H1 (cell line): ENCODE measurements at regions not wholly inside any gene's neighbourhood (a gene's known extent, or its start where the extent isn't known, plus 50 kb on each side); places are given as distances from the start of the nearest gene placed in this dataset.

Experiments
- CTCF ChIA-PET: fragments of 300-600 bp; sonication (Branson Sonifier 250); formaldehyde crosslinking; loops from one replicate; lab custom pipeline; 2021; ENCODE audit not compliant: partially characterized antibody; lab: Charles Lee
- POLR2A ChIA-PET: fragments of 300-600 bp; sonication (Branson Sonifier 250); formaldehyde crosslinking; loops from one replicate; lab custom pipeline; 2021; ENCODE audit warnings: inconsistent platforms; ENCODE audit not compliant: partially characterized antibody; lab: Charles Lee
- DNase-seq, 2 experiments: peaks; one replicate each; pipeline versions ENCODE4 v3.0.0 to v3.0.0-alpha.2; 2010 to 2022; ENCODE audit warnings: low spot score in 2 of 2, low read depth in 1 of 2, mixed read lengths in 1 of 2
- FAIRE-seq: peaks from 2 replicates; lab custom pipeline; 2011; peaks lifted over from hg19 to GRCh38; lab: Jason Lieb, UNC
- H2AFZ ChIP-seq: 2 replicates; pipeline ENCODE4 v1.8.1; 2012; ENCODE audit warnings: low read length, inconsistent platforms
- H2AK5ac ChIP-seq: 2 replicates; pipeline ENCODE4 v1.6.1; 2013; ENCODE audit warnings: low read depth, low read length
- H2BK120ac ChIP-seq: replicated peaks from 2 replicates; pipeline ENCODE3; 2013; ENCODE audit warnings: low read depth, low read length, inconsistent platforms
- H2BK12ac ChIP-seq: 2 replicates; pipeline ENCODE4 v1.6.1; 2013; ENCODE audit warnings: low read depth, low read length
- H2BK15ac ChIP-seq: 2 replicates; pipeline ENCODE4 v1.6.1; 2013; ENCODE audit warnings: low read length
- H2BK20ac ChIP-seq: 2 replicates; pipeline ENCODE4 v1.6.1; 2013; ENCODE audit warnings: low read length
- H2BK5ac ChIP-seq: 2 replicates; pipeline ENCODE4 v1.6.1; 2013; ENCODE audit warnings: low read depth, low read length
- H3K14ac ChIP-seq: 2 replicates; pipeline ENCODE4 v1.6.1; 2013; ENCODE audit warnings: inconsistent platforms; ENCODE audit not compliant: insufficient read length
- H3K18ac ChIP-seq: 2 replicates; pipeline ENCODE4 v1.6.1; 2013; ENCODE audit warnings: low read length; ENCODE audit errors: extremely low read depth
- H3K23ac ChIP-seq: 2 replicates; pipeline ENCODE4 v1.6.1; 2013; ENCODE audit warnings: inconsistent platforms; ENCODE audit not compliant: insufficient read length
- H3K23me2 ChIP-seq: 2 replicates; pipeline ENCODE4 v1.6.1; 2013; ENCODE audit warnings: low read depth, low read length
- H3K27ac ChIP-seq: 2 replicates; pipeline ENCODE4 v1.6.1; 2011; ENCODE audit warnings: low read depth, low read length, inconsistent platforms
- H3K27me3 ChIP-seq, 4 experiments: replicated peaks in 1 of 4; 1 replicate in 1 of 4; 2 replicates in 3 of 4; pipeline versions ENCODE4 v1.6.1 to v1.8.1; 2011 to 2013; ENCODE audit warnings: low read length in 3 of 4, mild to moderate bottlenecking in 3 of 4, inconsistent platforms in 2 of 4, mixed read lengths in 2 of 4, moderate library complexity in 1 of 4; ENCODE audit not compliant: control insufficient read depth in 3 of 4, insufficient read depth in 3 of 4; ENCODE audit errors: extremely low read depth in 1 of 4
- H3K36me3 ChIP-seq, 4 experiments: 2 replicates each; pipeline versions ENCODE4 v1.6.1 to v1.8.1; 2011 to 2013; ENCODE audit warnings: mild to moderate bottlenecking in 4 of 4, low read length in 3 of 4, moderate library complexity in 2 of 4, control low read depth in 1 of 4, inconsistent platforms in 1 of 4; ENCODE audit not compliant: insufficient read depth in 4 of 4, control insufficient read depth in 2 of 4
- H3K4ac ChIP-seq: replicated peaks from 2 replicates; pipeline ENCODE3; 2013; ENCODE audit warnings: low read length, low read depth, mixed read lengths, inconsistent platforms; ENCODE audit not compliant: insufficient read length
- H3K4me1 ChIP-seq, 4 experiments: replicated peaks in 1 of 4; 1 replicate in 1 of 4; 2 replicates in 3 of 4; pipeline versions ENCODE4 v1.6.1 to v1.8.1; 2011 to 2013; ENCODE audit warnings: low read length in 3 of 4, inconsistent platforms in 2 of 4, mixed read lengths in 1 of 4; ENCODE audit not compliant: insufficient read depth in 4 of 4, control insufficient read depth in 3 of 4
- H3K4me2 ChIP-seq, 2 experiments: 2 replicates each; pipeline versions ENCODE4 v1.6.1 to v1.8.1; 2011 to 2013; ENCODE audit warnings: low read depth in 2 of 2, low read length in 2 of 2, control low read depth in 1 of 2, inconsistent platforms in 1 of 2, mild to moderate bottlenecking in 1 of 2; ENCODE audit not compliant: insufficient read depth in 1 of 2
- H3K4me3 ChIP-seq, 4 experiments: fragments of 200-600, 300-600 bp in 1 of 4; sonication (generic), shearing (Covaris generic), sonication (Bioruptor Twin) in 1 of 4; 2 replicates each; pipeline versions ENCODE4 v1.5.1 to v1.8.1; 2011 to 2016; ENCODE audit warnings: low read length in 4 of 4, low read depth in 3 of 4, control low read depth in 2 of 4, inconsistent platforms in 2 of 4, mild to moderate bottlenecking in 2 of 4, mixed read lengths in 1 of 4, moderate library complexity in 1 of 4; ENCODE audit not compliant: insufficient read depth in 2 of 4; ENCODE audit errors: extremely low read depth in 1 of 4
- H3K56ac ChIP-seq: replicated peaks from 2 replicates; pipeline ENCODE3; 2013; ENCODE audit warnings: low read depth, mild to moderate bottlenecking, mixed read lengths, low read length, inconsistent platforms; ENCODE audit not compliant: insufficient read length
- H3K79me1 ChIP-seq: 2 replicates; pipeline ENCODE4 v1.6.1; 2013; ENCODE audit warnings: low read depth, low read length, control low read depth
- H3K79me2 ChIP-seq, 2 experiments: 2 replicates each; pipeline versions ENCODE4 v1.6.1 to v1.8.1; 2012 to 2013; ENCODE audit warnings: low read length in 2 of 2, mild to moderate bottlenecking in 2 of 2, inconsistent platforms in 1 of 2; ENCODE audit not compliant: insufficient read depth in 2 of 2, control insufficient read depth in 1 of 2
- H3K9ac ChIP-seq, 4 experiments: replicated peaks in 1 of 4; 1 replicate in 1 of 4; 2 replicates in 3 of 4; pipeline versions ENCODE4 v1.6.1 to v1.8.1; 2011 to 2013; ENCODE audit warnings: low read depth in 3 of 4, low read length in 3 of 4, control low read depth in 2 of 4, mild to moderate bottlenecking in 2 of 4, moderate library complexity in 2 of 4, inconsistent platforms in 1 of 4; ENCODE audit errors: extremely low read depth in 1 of 4
- H3K9me3 ChIP-seq, 2 experiments: 2 replicates each; pipeline versions ENCODE4 v1.6.1 to v1.8.1; 2012 to 2013; ENCODE audit warnings: mild to moderate bottlenecking in 2 of 2, moderate library complexity in 2 of 2, control low read depth in 1 of 2, inconsistent platforms in 1 of 2, low read depth in 1 of 2, low read length in 1 of 2, mixed read lengths in 1 of 2; ENCODE audit not compliant: insufficient read depth in 2 of 2
- H4K20me1 ChIP-seq, 2 experiments: replicated peaks in 1 of 2; 2 replicates each; pipeline versions ENCODE3 to v1.8.1; 2011 to 2013; ENCODE audit warnings: inconsistent platforms in 2 of 2, low read length in 2 of 2, mild to moderate bottlenecking in 1 of 2; ENCODE audit not compliant: insufficient read depth in 2 of 2, control insufficient read depth in 1 of 2
- H4K5ac ChIP-seq: 2 replicates; pipeline ENCODE4 v1.6.1; 2013; ENCODE audit warnings: low read length, low read depth, mixed read lengths, inconsistent platforms; ENCODE audit not compliant: insufficient read length
- H4K8ac ChIP-seq: 2 replicates; pipeline ENCODE4 v1.8.0; 2013; ENCODE audit warnings: mild to moderate bottlenecking, moderate library complexity, low read length, inconsistent platforms; ENCODE audit not compliant: insufficient read depth; ENCODE audit errors: extremely low read depth
- H4K91ac ChIP-seq: replicated peaks from 2 replicates; pipeline ENCODE3; 2013; ENCODE audit warnings: low read length, mixed read lengths, inconsistent platforms; ENCODE audit not compliant: insufficient read length
- CREB1 ChIP-seq: IDR thresholded peaks from 2 replicates; pipeline ENCODE4 v1.6.1; 2012; ENCODE audit warnings: inconsistent platforms
- CTBP2 ChIP-seq: IDR thresholded peaks from 2 replicates; pipeline ENCODE4 v1.7.0; 2011; ENCODE audit warnings: borderline replicate concordance, mild to moderate bottlenecking, moderate library complexity, mixed read lengths, low read length; ENCODE audit not compliant: insufficient read depth, insufficient read length
- CTCF ChIP-seq, 3 experiments: IDR thresholded peaks; 1 replicate in 2 of 3; 2 replicates in 1 of 3; pipeline versions ENCODE4 v1.5.1 to v1.6.1; 2011; ENCODE audit warnings: low read length in 3 of 3, mild to moderate bottlenecking in 3 of 3, inconsistent platforms in 2 of 3, low read depth in 1 of 3, moderate library complexity in 1 of 3; ENCODE audit not compliant: insufficient read depth in 1 of 3; ENCODE audit errors: control extremely low read depth in 1 of 3
- EP300 ChIP-seq, 2 experiments: IDR thresholded peaks; 1 replicate in 1 of 2; 2 replicates in 1 of 2; pipeline ENCODE4 v1.6.1; 2011 to 2012; ENCODE audit warnings: low read depth in 2 of 2, low read length in 2 of 2, mild to moderate bottlenecking in 2 of 2, borderline replicate concordance in 1 of 2, inconsistent platforms in 1 of 2, moderate library complexity in 1 of 2
- EZH2 ChIP-seq: fragments of 200-600 bp; sonication (generic); IDR thresholded peaks from 2 replicates; pipeline ENCODE4 v1.7.1; 2012; ENCODE audit warnings: low read depth, mild to moderate bottlenecking, moderate library complexity, low read length, inconsistent platforms; ENCODE audit not compliant: severe bottlenecking
- KDM4A ChIP-seq: IDR thresholded peaks from one replicate; pipeline ENCODE4 v1.7.1; 2012; ENCODE audit warnings: low read depth, mild to moderate bottlenecking, moderate library complexity, low read length, inconsistent platforms; ENCODE audit not compliant: severe bottlenecking
- MAFK ChIP-seq: IDR thresholded peaks from 2 replicates; pipeline ENCODE4 v1.6.1; 2012; ENCODE audit warnings: low read depth, mild to moderate bottlenecking, improper control_type of control experiment, low read length
- TAF1 ChIP-seq: IDR thresholded peaks from 2 replicates; pipeline ENCODE4 v1.6.1; 2011; ENCODE audit warnings: mild to moderate bottlenecking, low read depth, low read length
- ZNF274 ChIP-seq: IDR thresholded peaks from 2 replicates; pipeline ENCODE4 v1.7.0; 2012; ENCODE audit warnings: low read length, borderline replicate concordance; ENCODE audit errors: extremely low read depth
- WGBS, 2 experiments: shearing (Covaris generic) in 1 of 2; methylation state at CpG; one replicate each; pipeline versions ENCODE4 v1.1.6 to v1.1.7; 2013 to 2015; ENCODE audit warnings: low lambda C conversion rate in 2 of 2, mixed read lengths in 2 of 2, inconsistent platforms in 1 of 2, low coverage in 1 of 2, missing lambda C conversion rate in 1 of 2; ENCODE audit not compliant: insufficient replicate concordance in 2 of 2, insufficient coverage in 1 of 2, insufficient read length in 1 of 2; ENCODE audit errors: extremely low coverage in 1 of 2, missing lambda C conversion rate in 1 of 2; 5-methylcytosine and 5-hydroxymethylcytosine counted together
- TF ChIP-seq, protein P1 (sequence below): IDR thresholded peaks from 2 replicates; pipeline ENCODE4 v1.6.1; 2011; ENCODE audit warnings: low read length, improper control_type of control experiment

DNA sequence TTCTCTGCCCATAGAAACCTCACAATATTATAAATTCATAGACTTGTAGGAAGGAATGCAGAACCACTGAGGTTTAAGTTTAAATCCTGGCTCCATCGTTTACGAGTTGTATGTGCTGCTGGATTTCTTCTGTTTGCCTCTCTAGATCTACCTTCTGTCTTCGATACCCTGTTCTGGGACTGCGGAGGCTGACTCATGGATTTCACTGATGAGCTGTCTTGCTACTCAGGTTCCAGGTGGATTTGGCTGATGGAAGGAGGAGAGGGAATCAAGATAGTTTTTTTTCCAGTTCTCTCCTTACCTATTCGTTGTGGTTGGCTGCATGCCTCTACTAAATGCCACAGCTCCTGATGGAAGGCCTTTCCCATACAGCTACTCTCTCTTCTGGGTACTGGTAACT lies 375.8 kb downstream of the REEP3 start:
- no peak overlapping the region for H3K18ac ChIP-seq
- H2BK12ac ChIP-seq, result no peak overlapping the region
- no peak overlapping the region for H3K56ac ChIP-seq
- no peak overlapping the region for H3K4me3 ChIP-seq
- no peak overlapping the region for H2BK120ac ChIP-seq
- no peak overlapping the region for H3K4ac ChIP-seq
- no peak overlapping the region for H3K4me2 ChIP-seq
- H3K9ac ChIP-seq, result no peak overlapping the region
- no peaks in the 10 kb centered on the region for H3K27me3 ChIP-seq
- no peak overlapping the region for H4K8ac ChIP-seq
- H4K20me1 ChIP-seq, result peaks cover 0 to 2% of the 10 kb centered on the region in 2 experiments
- no peak for DNase-seq
- H3K23ac ChIP-seq, result no peak overlapping the region
- H3K27ac ChIP-seq, result no peak overlapping the region
- H3K4me1 ChIP-seq, result no peaks in the 10 kb centered on the region
- 95% methylated on average over 5 of the region's 5 CpGs; no CpG with 5 or more reads in 1 of the 2 experiments for WGBS, 2 experiments
- no peak overlapping the region for H2BK15ac ChIP-seq
- no peak overlapping the region for H2AFZ ChIP-seq
- H3K23me2 ChIP-seq, result peaks cover 2% of the 10 kb centered on the region; the same call in 1 of the 2 replicates
- H2BK20ac ChIP-seq, result no peak overlapping the region
- no peaks in the 10 kb centered on the region for H3K79me1 ChIP-seq
- H3K79me2 ChIP-seq, result no peaks in the 10 kb centered on the region
- no peak overlapping the region for H4K5ac ChIP-seq
- H3K36me3 ChIP-seq, result no peaks in the 10 kb centered on the region
- H4K91ac ChIP-seq, result no peak overlapping the region
- no peak overlapping the region for H3K14ac ChIP-seq
- ChIA-PET POLR2A (no interaction called here), CTCF (interaction anchor here (0.9 to 3.1 kb wide), 8 partner anchors 7 to 81 kb away, joined by 3 to 14 read pairs (median 4); no protein-coding TSS in a partner anchor)
- H2AK5ac ChIP-seq, result no peak overlapping the region
- no peak overlapping the region for H2BK5ac ChIP-seq
- no peaks in the 10 kb centered on the region for H3K9me3 ChIP-seq
- FAIRE-seq, result no peak
- TF ChIP-seq KDM4A, result no peak
- no peak for TF ChIP-seq EZH2
- TF ChIP-seq, protein P1, sequence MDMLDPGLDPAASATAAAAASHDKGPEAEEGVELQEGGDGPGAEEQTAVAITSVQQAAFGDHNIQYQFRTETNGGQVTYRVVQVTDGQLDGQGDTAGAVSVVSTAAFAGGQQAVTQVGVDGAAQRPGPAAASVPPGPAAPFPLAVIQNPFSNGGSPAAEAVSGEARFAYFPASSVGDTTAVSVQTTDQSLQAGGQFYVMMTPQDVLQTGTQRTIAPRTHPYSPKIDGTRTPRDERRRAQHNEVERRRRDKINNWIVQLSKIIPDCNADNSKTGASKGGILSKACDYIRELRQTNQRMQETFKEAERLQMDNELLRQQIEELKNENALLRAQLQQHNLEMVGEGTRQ, result no peak
- no peak for TF ChIP-seq CREB1
- no peak for TF ChIP-seq MAFK
- TF ChIP-seq TAF1, result no peak
- no peak for TF ChIP-seq ZNF274
- TF ChIP-seq CTBP2, result no peak
- no peak for TF ChIP-seq EP300 (IDR thresholded peaks at IDR 0.05; ENCODE audit: borderline replicate concordance in 1 of 2, low read depth in 2 of 2, low read length in 2 of 2)
- TF ChIP-seq CTCF (IDR thresholded peaks at IDR 0.05; ENCODE audit: control extremely low read depth in 1 of 3, insufficient read depth in 1 of 3, low read depth in 1 of 3, low read length in 3 of 3), result no peak
